ENCODE measurements at regions not wholly inside any gene's neighbourhood (a gene's known extent, or its start where the extent isn't known, plus 50 kb on each side); places are given as distances from the start of the nearest gene placed in this dataset.

- no peak for DNase-seq (ENCODE audit: low read depth in 2 of 2)
Measured at GRCh38 chr3:76969471-76969870, 70.4 kb upstream of the ROBO2 start.

- DNase-seq (ENCODE audit: low read depth in 2 of 2): no peak
Measured at GRCh38 chr3:76969996-76970615, 69.8 kb upstream of the ROBO2 start.

- no peak for DNase-seq (ENCODE audit: low read depth in 2 of 2)
Measured at GRCh38 chr3:76972624-76973296, 67.1 kb upstream of the ROBO2 start.

- no peak for DNase-seq (ENCODE audit: low read depth in 2 of 2)
Measured at GRCh38 chr3:76976996-76977395, 62.9 kb upstream of the ROBO2 start.

GRCh38 chr3:76985645-76986044, 54.3 kb upstream of the ROBO2 start:
- DNase-seq (ENCODE audit: low read depth in 2 of 2): no peak

GRCh38 chr3:76986876-76987474, 52.9 kb upstream of the ROBO2 start:
- no peak for DNase-seq (ENCODE audit: low read depth in 2 of 2)
